ENCODE measurements at regions not wholly inside any gene's neighbourhood (a gene's known extent, or its start where the extent isn't known, plus 50 kb on each side); places are given as distances from the start of the nearest gene placed in this dataset.

DNA sequence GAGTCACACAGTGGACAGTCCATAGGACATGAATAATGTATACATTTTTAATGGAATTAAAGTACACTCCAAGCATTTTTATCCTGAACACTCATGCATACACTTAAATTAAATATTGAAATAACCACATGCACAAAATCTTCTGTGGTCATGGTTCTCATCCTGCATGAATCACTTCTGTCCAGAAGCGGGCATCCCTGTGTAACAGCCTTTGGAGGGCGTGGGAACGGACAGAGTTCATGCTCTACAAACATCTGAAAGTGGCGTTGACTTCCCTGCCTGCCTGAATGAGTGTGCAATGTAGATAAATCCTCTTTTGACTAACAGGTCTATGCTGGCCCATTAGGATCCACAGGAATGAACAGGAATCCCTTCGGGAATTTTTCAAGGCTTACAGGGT, 780.2 kb downstream of the BRD1 start:
- H3K4me3 Mint-ChIP-seq, result no peak overlapping the region
- peaks cover 0 to 31% of the 10 kb centered on the region in 2 experiments for H3K27me3 ChIP-seq (replicated peaks in 1 of 2; ENCODE audit: control insufficient read depth in 2 of 2, extremely low read depth in 1 of 2, insufficient read depth in 2 of 2, low read length in 1 of 2)
- ATAC-seq (replicated peaks in 1 of 4), result no peak

DNA sequence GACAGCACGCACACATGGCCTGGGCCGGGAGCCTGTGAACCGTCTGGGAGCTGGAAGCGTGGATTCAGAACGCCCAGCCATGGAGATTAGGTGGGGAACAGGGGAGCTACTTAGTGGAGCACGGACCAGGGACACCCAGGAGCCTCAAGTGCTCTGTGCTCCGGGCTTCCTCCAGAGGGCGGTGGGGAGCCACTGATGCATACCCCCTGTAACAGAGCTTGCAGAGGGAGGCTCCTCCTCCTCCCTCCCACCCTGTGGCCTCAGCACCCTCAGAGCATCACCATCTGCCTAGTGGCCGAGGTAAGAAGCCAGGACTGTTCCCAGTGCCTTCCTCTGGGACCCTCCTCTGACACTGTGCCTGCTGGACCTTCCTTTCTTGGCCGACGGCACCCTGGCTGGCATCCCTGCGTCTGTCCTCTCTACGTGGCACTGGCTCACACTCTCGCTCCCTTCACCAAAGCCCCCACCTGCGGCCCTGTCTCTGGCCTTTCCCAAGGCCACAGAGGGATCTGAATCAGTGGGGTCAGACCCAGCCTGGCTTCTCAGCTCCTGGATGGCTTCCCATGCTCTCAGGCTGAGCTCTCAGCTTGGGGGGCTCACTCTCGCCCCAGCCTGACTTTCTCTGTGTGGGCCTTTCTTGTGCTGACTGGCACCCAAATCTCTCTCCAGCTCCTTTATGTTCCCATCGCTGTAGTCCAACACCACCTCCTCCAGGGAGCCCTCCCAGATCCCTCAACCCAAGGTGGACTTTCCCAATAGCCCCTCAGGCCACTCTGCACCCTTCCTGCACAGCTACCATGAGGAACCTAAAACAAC, 780.9 kb downstream of the BRD1 start:
- Histone ChIP-seq H3K4me1 (ENCODE audit: control insufficient read depth in 1 of 2, extremely low read depth in 1 of 2, insufficient read depth in 2 of 2, low read length in 2 of 2) (peaks cover 0 to 5% of the 10 kb centered on the region in 2 experiments), H3K36me3 (ENCODE audit: control insufficient read depth in 2 of 2, extremely low read depth in 1 of 2, insufficient read depth in 1 of 2, low read length in 1 of 2) (no peaks in the 10 kb centered on the region), H3K27me3 (replicated peaks in 1 of 2; ENCODE audit: control insufficient read depth in 2 of 2, extremely low read depth in 1 of 2, insufficient read depth in 2 of 2, low read length in 1 of 2) (peaks cover 0 to 31% of the 10 kb centered on the region in 2 experiments), H3K9me3 (no peaks in the 10 kb centered on the region), H3K27ac (ENCODE audit: low read length) (no peak overlapping the region), H3K4me3 (ENCODE audit: control insufficient read depth in 1 of 2, extremely low read depth in 1 of 2, low read length in 1 of 2) (no peak overlapping the region)
- Mint-ChIP-seq H3K27ac (no peak overlapping the region), H3K9me3 (no peaks in the 10 kb centered on the region), H3K4me1 (peaks cover 0 to 10% (median 0%) of the 10 kb centered on the region in 3 donors), H3K36me3 (no peaks in the 10 kb centered on the region), H3K27me3 (peaks cover 0 to 13% of the 10 kb centered on the region in 2 donors), H3K4me3 (no peak overlapping the region)
- peak in 4 of 35 experiments; percentile 9 to 23 (median 14) for DNase-seq
- ATAC-seq (replicated peaks in 1 of 4), result peak in 3 of 4 experiments; percentile 19 to 32 (median 27)
- ChIA-PET POLR2A (no interaction called here), CTCF (no interaction called here)
- WGBS (ENCODE audit: insufficient coverage), result 52% methylated on average over 15 of the region's 17 CpGs

More for the DNA sequence above, 780.2 kb downstream of the BRD1 start:
- H3K4me3 ChIP-seq (ENCODE audit: control insufficient read depth in 1 of 2, extremely low read depth in 1 of 2, low read length in 1 of 2), result no peak overlapping the region
- H3K27ac Mint-ChIP-seq, result no peak overlapping the region
- no peaks in the 10 kb centered on the region for H3K36me3 ChIP-seq (ENCODE audit: control insufficient read depth in 2 of 2, extremely low read depth in 1 of 2, insufficient read depth in 1 of 2, low read length in 1 of 2)
- peaks cover 0 to 11% of the 10 kb centered on the region in 2 experiments for H3K4me1 ChIP-seq (ENCODE audit: control insufficient read depth in 1 of 2, extremely low read depth in 1 of 2, insufficient read depth in 2 of 2, low read length in 2 of 2)
- H3K4me1 Mint-ChIP-seq, result peaks cover 0 to 14% (median 6%) of the 10 kb centered on the region in 3 donors
- H3K36me3 Mint-ChIP-seq, result no peaks in the 10 kb centered on the region
- no peaks in the 10 kb centered on the region for H3K9me3 ChIP-seq
- CTCF ChIA-PET, result interaction anchor here in 1 of 2 donors (0.5 kb wide), 1 partner anchor 18 kb away, joined by 5 read pairs; no protein-coding TSS in a partner anchor
- POLR2A ChIA-PET, result no interaction called here
- H3K9me3 Mint-ChIP-seq, result no peaks in the 10 kb centered on the region
- peaks cover 0 to 13% of the 10 kb centered on the region in 2 donors for H3K27me3 Mint-ChIP-seq
- DNase-seq, result no peak
- 60% methylated on average over 4 of the region's 5 CpGs for WGBS (ENCODE audit: insufficient coverage)
- H3K27ac ChIP-seq (ENCODE audit: low read length), result no peak overlapping the region

DNA sequence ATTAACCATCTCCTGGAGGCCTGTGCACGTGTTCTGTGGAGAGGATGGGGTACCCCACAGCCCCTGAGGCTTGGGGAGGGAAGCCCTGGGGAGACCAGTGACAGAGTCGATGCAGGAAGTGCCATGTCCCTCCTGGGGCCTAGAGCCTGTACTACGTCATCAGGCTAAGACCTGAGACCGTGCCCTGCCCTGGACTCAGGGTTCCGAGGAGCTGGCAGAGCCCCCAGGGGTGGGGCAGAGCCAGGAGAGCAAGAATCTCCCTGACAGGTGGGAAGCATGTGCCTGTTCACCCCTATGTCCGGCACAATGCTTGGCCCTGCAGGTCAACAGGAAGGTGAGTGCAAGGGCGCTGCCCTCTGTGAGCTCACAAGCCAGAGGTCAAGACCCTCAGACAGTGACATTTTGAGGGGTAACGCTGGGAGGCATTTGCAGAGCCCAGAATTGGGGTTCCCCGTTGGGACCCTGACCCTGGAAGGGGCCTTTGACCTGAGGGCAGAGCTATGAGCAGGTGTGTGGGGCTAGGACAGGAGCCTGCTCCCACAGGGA, 781.6 kb downstream of the BRD1 start:
- Mint-ChIP-seq H3K9me3 (no peaks in the 10 kb centered on the region), H3K36me3 (no peaks in the 10 kb centered on the region), H3K4me1 (peaks cover 0 to 7% (median 0%) of the 10 kb centered on the region in 3 donors), H3K27me3 (peaks cover 0 to 13% of the 10 kb centered on the region in 2 donors), H3K4me3 (no peak overlapping the region), H3K27ac (no peak overlapping the region)
- POLR2A ChIA-PET, result no interaction called here
- DNase-seq, result peak in 1 of 35 experiments; percentile 6
- no peak for ATAC-seq (replicated peaks in 1 of 4)
- WGBS (ENCODE audit: insufficient coverage), result 52% methylated on average over 9 of the region's 9 CpGs
- Histone ChIP-seq H3K4me3 (ENCODE audit: control insufficient read depth in 1 of 2, extremely low read depth in 1 of 2, low read length in 1 of 2) (no peak overlapping the region), H3K27me3 (replicated peaks in 1 of 2; ENCODE audit: control insufficient read depth in 2 of 2, extremely low read depth in 1 of 2, insufficient read depth in 2 of 2, low read length in 1 of 2) (peaks cover 0 to 31% of the 10 kb centered on the region in 2 experiments), H3K27ac (ENCODE audit: low read length) (no peak overlapping the region), H3K4me1 (ENCODE audit: control insufficient read depth in 1 of 2, extremely low read depth in 1 of 2, insufficient read depth in 2 of 2, low read length in 2 of 2) (no peaks in the 10 kb centered on the region), H3K36me3 (ENCODE audit: control insufficient read depth in 2 of 2, extremely low read depth in 1 of 2, insufficient read depth in 1 of 2, low read length in 1 of 2) (no peaks in the 10 kb centered on the region), H3K9me3 (no peaks in the 10 kb centered on the region)
- CTCF ChIA-PET, result no interaction called here

DNA sequence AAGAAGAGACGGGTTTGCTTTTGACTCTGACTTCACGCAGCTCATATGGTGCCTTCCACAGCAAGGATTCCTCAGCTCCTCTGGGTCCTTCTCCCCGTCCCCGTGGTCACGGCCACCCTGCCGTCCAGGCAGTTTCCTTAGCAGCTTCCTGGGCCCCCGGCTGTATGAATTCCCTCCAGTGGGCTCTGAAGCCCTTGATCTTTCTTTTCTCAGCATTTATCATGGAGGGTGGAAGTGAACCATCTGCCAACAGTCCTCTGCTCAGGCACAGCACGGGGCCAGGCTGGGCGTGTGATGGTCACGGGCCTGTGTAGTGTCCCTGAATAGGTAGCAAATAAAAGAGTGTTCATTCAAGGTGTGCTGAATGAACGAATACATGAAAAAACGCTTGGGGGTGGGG, 782.4 kb downstream of the BRD1 start:
- ChIA-PET CTCF (no interaction called here), POLR2A (no interaction called here)
- H3K9me3 ChIP-seq, result no peaks in the 10 kb centered on the region
- Mint-ChIP-seq H3K36me3 (no peaks in the 10 kb centered on the region), H3K4me1 (peaks cover 0 to 3% (median 0%) of the 10 kb centered on the region in 3 donors), H3K27ac (no peak overlapping the region), H3K4me3 (no peak overlapping the region), H3K27me3 (peaks cover 0 to 15% of the 10 kb centered on the region in 2 donors), H3K9me3 (no peaks in the 10 kb centered on the region)
- no peaks in the 10 kb centered on the region for H3K4me1 ChIP-seq (ENCODE audit: control insufficient read depth in 1 of 2, extremely low read depth in 1 of 2, insufficient read depth in 2 of 2, low read length in 2 of 2)
- 62% methylated on average over 11 of the region's 12 CpGs for WGBS (ENCODE audit: insufficient coverage)
- H3K27me3 ChIP-seq (replicated peaks in 1 of 2; ENCODE audit: control insufficient read depth in 2 of 2, extremely low read depth in 1 of 2, insufficient read depth in 2 of 2, low read length in 1 of 2), result peaks cover 0 to 37% of the 10 kb centered on the region in 2 experiments
- H3K4me3 ChIP-seq (ENCODE audit: control insufficient read depth in 1 of 2, extremely low read depth in 1 of 2, low read length in 1 of 2), result no peak overlapping the region
- DNase-seq (no peak), ATAC-seq (replicated peaks in 1 of 4) (no peak)
- no peak overlapping the region for H3K27ac ChIP-seq (ENCODE audit: low read length)
- H3K36me3 ChIP-seq (ENCODE audit: control insufficient read depth in 2 of 2, extremely low read depth in 1 of 2, insufficient read depth in 1 of 2, low read length in 1 of 2), result no peaks in the 10 kb centered on the region

DNA sequence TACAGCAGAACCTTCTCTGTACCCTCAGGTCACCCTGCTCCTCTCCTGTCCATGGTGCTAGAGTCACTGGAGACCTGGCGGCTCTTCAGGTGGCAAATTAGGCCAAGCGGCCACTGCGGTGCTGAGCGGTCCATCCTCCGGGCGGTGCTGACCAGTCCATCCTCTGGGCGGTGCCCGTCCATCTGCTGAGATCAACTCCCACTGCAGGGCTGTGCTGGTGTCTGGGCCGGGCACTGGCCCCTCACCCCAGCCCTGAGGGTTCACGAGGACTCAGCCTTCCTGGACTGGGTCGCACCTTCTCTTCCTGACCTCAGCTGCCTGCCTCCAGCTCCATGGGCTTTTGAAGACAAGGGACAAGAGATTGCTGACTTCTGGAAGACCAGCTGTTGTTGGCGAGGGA, 782.9 kb downstream of the BRD1 start:
- POLR2A ChIA-PET, result no interaction called here
- Mint-ChIP-seq H3K27me3 (peaks cover 0 to 15% of the 10 kb centered on the region in 2 donors), H3K4me3 (no peak overlapping the region), H3K36me3 (no peaks in the 10 kb centered on the region), H3K9me3 (no peaks in the 10 kb centered on the region), H3K4me1 (peaks cover 0 to 2% (median 0%) of the 10 kb centered on the region in 3 donors), H3K27ac (no peak overlapping the region)
- 66% methylated on average over 11 of the region's 12 CpGs for WGBS (ENCODE audit: insufficient coverage)
- Histone ChIP-seq H3K4me3 (ENCODE audit: control insufficient read depth in 1 of 2, extremely low read depth in 1 of 2, low read length in 1 of 2) (no peak overlapping the region), H3K36me3 (ENCODE audit: control insufficient read depth in 2 of 2, extremely low read depth in 1 of 2, insufficient read depth in 1 of 2, low read length in 1 of 2) (no peaks in the 10 kb centered on the region), H3K9me3 (no peaks in the 10 kb centered on the region), H3K27me3 (replicated peaks in 1 of 2; ENCODE audit: control insufficient read depth in 2 of 2, extremely low read depth in 1 of 2, insufficient read depth in 2 of 2, low read length in 1 of 2) (peaks cover 0 to 37% of the 10 kb centered on the region in 2 experiments), H3K27ac (ENCODE audit: low read length) (no peak overlapping the region), H3K4me1 (ENCODE audit: control insufficient read depth in 1 of 2, extremely low read depth in 1 of 2, insufficient read depth in 2 of 2, low read length in 2 of 2) (no peaks in the 10 kb centered on the region)
- CTCF ChIA-PET, result no interaction called here
- no peak for ATAC-seq (replicated peaks in 1 of 4)
- DNase-seq, result no peak

DNA sequence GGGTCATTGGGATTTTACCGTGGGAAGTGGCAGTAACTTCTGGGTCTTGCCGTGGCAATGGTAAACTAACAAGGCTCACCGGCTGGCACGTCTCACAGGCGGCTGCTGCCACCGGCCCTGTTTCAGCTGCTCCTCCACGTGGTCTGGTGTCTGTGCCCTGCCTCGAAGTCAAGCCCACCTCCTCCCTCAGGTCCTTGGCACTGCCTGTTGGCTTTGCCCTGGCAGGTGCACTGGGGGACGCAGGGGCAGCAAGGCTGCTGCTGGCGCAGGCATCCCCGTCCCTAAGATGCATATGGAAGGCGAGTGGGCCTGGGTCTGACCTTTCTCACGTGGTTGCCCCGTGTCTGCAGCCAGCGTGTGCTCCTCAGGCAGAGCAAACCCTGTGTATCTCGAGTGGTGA, 783.6 kb downstream of the BRD1 start:
- no peak overlapping the region for H3K27ac Mint-ChIP-seq
- peak in 1 of 35 experiments; percentile 6 for DNase-seq
- 71% methylated on average over 14 of the region's 16 CpGs for WGBS (ENCODE audit: insufficient coverage)
- H3K9me3 Mint-ChIP-seq, result no peaks in the 10 kb centered on the region
- peaks cover 0 to under 1% (median 0%) of the 10 kb centered on the region in 3 donors for H3K4me1 Mint-ChIP-seq
- Histone ChIP-seq H3K27ac (ENCODE audit: low read length) (no peak overlapping the region), H3K4me3 (ENCODE audit: control insufficient read depth in 1 of 2, extremely low read depth in 1 of 2, low read length in 1 of 2) (no peak overlapping the region), H3K4me1 (ENCODE audit: control insufficient read depth in 1 of 2, extremely low read depth in 1 of 2, insufficient read depth in 2 of 2, low read length in 2 of 2) (no peaks in the 10 kb centered on the region), H3K27me3 (replicated peaks in 1 of 2; ENCODE audit: control insufficient read depth in 2 of 2, extremely low read depth in 1 of 2, insufficient read depth in 2 of 2, low read length in 1 of 2) (peaks cover 0 to 37% of the 10 kb centered on the region in 2 experiments), H3K9me3 (no peaks in the 10 kb centered on the region), H3K36me3 (ENCODE audit: control insufficient read depth in 2 of 2, extremely low read depth in 1 of 2, insufficient read depth in 1 of 2, low read length in 1 of 2) (no peaks in the 10 kb centered on the region)
- H3K4me3 Mint-ChIP-seq, result no peak overlapping the region
- CTCF ChIA-PET, result no interaction called here
- peaks cover 0 to 15% of the 10 kb centered on the region in 2 donors for H3K27me3 Mint-ChIP-seq
- no peak for ATAC-seq (replicated peaks in 1 of 4)
- H3K36me3 Mint-ChIP-seq, result no peaks in the 10 kb centered on the region
- POLR2A ChIA-PET, result no interaction called here

Data from T-cell (primary cell).